ENCODE measurements at regions not wholly inside any gene's neighbourhood (a gene's known extent, or its start where the extent isn't known, plus 50 kb on each side); places are given as distances from the start of the nearest gene placed in this dataset.
"Not testable (repeated sequence)": the region's sequence is repeated elsewhere in the genome, so short reads cannot be mapped to it uniquely, and the experiment has no call there.

- ATAC-seq (ENCODE audit: insufficient number of reproducible peaks, low FRiP score, low read depth) = no peak
- H3K4me3 ChIP-seq = no peak overlapping the region
- no peaks in the 10 kb centered on the region for H3K27me3 ChIP-seq (replicated peaks; ENCODE audit: insufficient read depth)
- no peaks in the 10 kb centered on the region for H3K36me3 ChIP-seq
- no peak for DNase-seq (ENCODE audit: low spot score)
- no peak for TF ChIP-seq CTCF (IDR thresholded peaks at IDR 0.05)
- H3K4me1 ChIP-seq (ENCODE audit: control insufficient read depth in 1 of 2, low read depth in 2 of 2) = peaks cover 0 to 4% of the 10 kb centered on the region in 2 donors
- H3K9me3 ChIP-seq = no peaks in the 10 kb centered on the region
- no peak overlapping the region for H3K27ac ChIP-seq
Measured at GRCh38 chr12:92384571-92384970, 238.9 kb upstream of the BTG1 start.

- DNase-seq (ENCODE audit: low spot score) = no peak
- H3K4me3 ChIP-seq = no peak overlapping the region
Measured at GRCh38 chr12:92382383-92382878, 236.8 kb upstream of the BTG1 start.

GRCh38 chr12:92381856-92382255 lies 236.2 kb upstream of the BTG1 start:
- Histone ChIP-seq H3K4me1 (ENCODE audit: control insufficient read depth in 1 of 2, low read depth in 2 of 2) (peaks cover 0 to 4% of the 10 kb centered on the region in 2 donors), H3K36me3 (no peaks in the 10 kb centered on the region), H3K27me3 (replicated peaks; ENCODE audit: insufficient read depth) (no peaks in the 10 kb centered on the region), H3K4me3 (no peak overlapping the region), H3K27ac (no peak overlapping the region), H3K9me3 (no peaks in the 10 kb centered on the region)
- no peak for TF ChIP-seq CTCF (IDR thresholded peaks at IDR 0.05)
- no peak for ATAC-seq (ENCODE audit: insufficient number of reproducible peaks, low FRiP score, low read depth)
- no peak for DNase-seq (ENCODE audit: low spot score)

More at GRCh38 chr12:92382383-92382878, 236.8 kb upstream of the BTG1 start:
- no peaks in the 10 kb centered on the region for H3K36me3 ChIP-seq
- no peak for TF ChIP-seq CTCF (IDR thresholded peaks at IDR 0.05)
- H3K27ac ChIP-seq = no peak overlapping the region
- H3K4me1 ChIP-seq (ENCODE audit: control insufficient read depth in 1 of 2, low read depth in 2 of 2) = peaks cover 0 to 4% of the 10 kb centered on the region in 2 donors
- H3K9me3 ChIP-seq = no peaks in the 10 kb centered on the region
- no peak for ATAC-seq (ENCODE audit: insufficient number of reproducible peaks, low FRiP score, low read depth)
- no peaks in the 10 kb centered on the region for H3K27me3 ChIP-seq (replicated peaks; ENCODE audit: insufficient read depth)

GRCh38 chr12:92378682-92379479 lies 233.2 kb upstream of the BTG1 start:
- no peaks in the 10 kb centered on the region for H3K36me3 ChIP-seq
- no peak overlapping the region for H3K4me3 ChIP-seq
- DNase-seq (ENCODE audit: low spot score) (no peak), ATAC-seq (ENCODE audit: insufficient number of reproducible peaks, low FRiP score, low read depth) (no peak)
- H3K27ac ChIP-seq = no peak overlapping the region
- H3K4me1 ChIP-seq (ENCODE audit: control insufficient read depth in 1 of 2, low read depth in 2 of 2) = no peaks in the 10 kb centered on the region
- no peaks in the 10 kb centered on the region for H3K9me3 ChIP-seq
- H3K27me3 ChIP-seq (replicated peaks; ENCODE audit: insufficient read depth) = no peaks in the 10 kb centered on the region
- no peak for TF ChIP-seq CTCF (IDR thresholded peaks at IDR 0.05)

GRCh38 chr12:92375504-92375903 lies 229.9 kb upstream of the BTG1 start:
- H3K9me3 ChIP-seq; H3K4me1 ChIP-seq (ENCODE audit: control insufficient read depth in 1 of 2, low read depth in 2 of 2); H3K27me3 ChIP-seq (replicated peaks; ENCODE audit: insufficient read depth); H3K27ac ChIP-seq; ATAC-seq (ENCODE audit: insufficient number of reproducible peaks, low FRiP score, low read depth); H3K4me3 ChIP-seq; DNase-seq (ENCODE audit: low spot score); H3K36me3 ChIP-seq: not testable (repeated sequence)
